ENCODE measurements at regions not wholly inside any gene's neighbourhood (a gene's known extent, or its start where the extent isn't known, plus 50 kb on each side); places are given as distances from the start of the nearest gene placed in this dataset.

DNA sequence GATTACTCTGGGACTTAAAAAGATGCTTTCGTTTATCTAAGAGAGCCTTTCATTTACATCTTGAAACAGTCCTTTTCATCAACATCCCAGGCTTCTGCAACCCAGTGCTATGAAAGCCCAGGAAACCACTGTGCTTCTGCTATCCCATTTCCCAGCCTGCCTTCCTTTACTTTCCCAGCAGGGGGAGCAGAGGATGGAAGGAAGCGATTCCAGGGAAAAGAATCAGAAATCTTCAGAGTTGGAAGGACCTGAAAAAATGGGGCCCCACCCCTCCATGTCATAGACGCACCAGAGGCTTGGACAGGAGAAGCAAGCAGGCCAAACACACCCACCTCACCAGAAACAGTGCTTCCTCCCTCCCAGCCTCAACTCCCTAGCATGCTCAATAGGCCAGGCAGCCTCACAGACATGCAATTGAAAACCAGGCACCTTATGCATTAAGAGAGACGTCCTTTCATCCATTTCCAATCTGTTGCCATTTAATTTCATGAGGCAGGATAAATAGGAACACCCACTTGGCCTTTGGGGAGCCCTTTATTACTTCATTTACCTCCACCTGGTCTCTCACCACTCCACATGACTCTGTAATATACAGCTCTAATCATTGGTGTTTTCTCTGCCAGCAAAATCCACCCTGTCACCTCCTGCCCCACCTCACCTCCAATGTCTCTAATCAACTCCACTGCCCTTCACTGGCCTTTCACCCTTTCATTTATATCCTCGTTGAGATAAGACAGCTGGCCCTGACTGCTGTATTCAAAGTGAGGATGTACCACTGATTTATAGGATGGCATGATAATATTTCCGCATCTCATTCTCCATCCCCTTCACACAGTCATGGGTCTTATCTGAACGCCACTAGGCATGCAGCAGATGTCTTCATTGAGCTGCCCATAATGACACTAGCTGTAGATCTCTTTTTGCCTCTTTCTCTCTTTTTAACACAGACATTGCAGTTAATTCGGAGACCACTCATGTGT is 583.9 kb downstream of the NTRK3 start:
- Histone ChIP-seq H3K4ac (replicated peaks; ENCODE audit: insufficient read length, low read depth, low read length) (no peak overlapping the region), H4K20me1 (replicated peaks in 1 of 2; ENCODE audit: control insufficient read depth in 1 of 2, insufficient read depth in 2 of 2, low read length in 2 of 2) (no peaks in the 10 kb centered on the region), H3K4me2 (ENCODE audit: insufficient read depth in 1 of 2, low read depth in 2 of 2, low read length in 2 of 2) (no peak overlapping the region; a peak in 1 of 4 replicates), H4K91ac (replicated peaks; ENCODE audit: insufficient read length, low read length) (no peak overlapping the region), H2AK5ac (ENCODE audit: low read depth, low read length) (no peak overlapping the region), H3K23me2 (ENCODE audit: low read depth, low read length) (no peaks in the 10 kb centered on the region; the same call in 1 of the 2 replicates), H2BK20ac (ENCODE audit: low read length) (no peak overlapping the region), H3K79me1 (ENCODE audit: low read depth, low read length) (no peaks in the 10 kb centered on the region), H2BK12ac (ENCODE audit: low read depth, low read length) (no peak overlapping the region), H3K27me3 (replicated peaks in 1 of 4; ENCODE audit: control insufficient read depth in 3 of 4, extremely low read depth in 1 of 4, insufficient read depth in 3 of 4, low read length in 3 of 4) (no peaks in the 10 kb centered on the region), H3K56ac (replicated peaks; ENCODE audit: insufficient read length, low read depth, low read length) (no peak overlapping the region), H3K18ac (ENCODE audit: extremely low read depth, low read length) (no peak overlapping the region), H2AFZ (ENCODE audit: low read length) (peak overlapping the region; percentile 90; the same call in 1 of the 2 replicates), H3K4me1 (replicated peaks in 1 of 4; ENCODE audit: control insufficient read depth in 3 of 4, insufficient read depth in 4 of 4, low read length in 3 of 4) (no peaks in the 10 kb centered on the region), H3K4me3 (ENCODE audit: extremely low read depth in 1 of 4, insufficient read depth in 2 of 4, low read depth in 3 of 4, low read length in 4 of 4) (no peak overlapping the region), H3K14ac (ENCODE audit: insufficient read length) (no peak overlapping the region), H3K23ac (ENCODE audit: insufficient read length) (no peak overlapping the region), H4K8ac (ENCODE audit: extremely low read depth, insufficient read depth, low read length) (no peak overlapping the region), H3K9me3 (ENCODE audit: insufficient read depth in 2 of 2, low read depth in 1 of 2, low read length in 1 of 2) (0 out of 4 replicates have a peak, but pooled peaks cover 0 to under 1% of the 10 kb centered on the region in 2 experiments), H2BK15ac (ENCODE audit: low read length) (no peak overlapping the region), H3K27ac (ENCODE audit: low read depth, low read length) (no peak overlapping the region), H3K9ac (replicated peaks in 1 of 4; ENCODE audit: extremely low read depth in 1 of 4, low read depth in 3 of 4, low read length in 3 of 4) (no peak overlapping the region), H2BK5ac (ENCODE audit: low read depth, low read length) (no peak overlapping the region), H4K5ac (ENCODE audit: insufficient read length, low read depth, low read length) (no peak overlapping the region), H3K36me3 (ENCODE audit: control insufficient read depth in 2 of 4, insufficient read depth in 4 of 4, low read length in 3 of 4) (no peaks in the 10 kb centered on the region), H2BK120ac (replicated peaks; ENCODE audit: low read depth, low read length) (no peak overlapping the region), H3K79me2 (ENCODE audit: control insufficient read depth in 1 of 2, insufficient read depth in 2 of 2, low read length in 2 of 2) (no peaks in the 10 kb centered on the region)
- TF ChIP-seq, protein P1, sequence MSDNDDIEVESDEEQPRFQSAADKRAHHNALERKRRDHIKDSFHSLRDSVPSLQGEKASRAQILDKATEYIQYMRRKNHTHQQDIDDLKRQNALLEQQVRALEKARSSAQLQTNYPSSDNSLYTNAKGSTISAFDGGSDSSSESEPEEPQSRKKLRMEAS (IDR thresholded peaks at IDR 0.05), result no peak
- TF ChIP-seq, protein P2, sequence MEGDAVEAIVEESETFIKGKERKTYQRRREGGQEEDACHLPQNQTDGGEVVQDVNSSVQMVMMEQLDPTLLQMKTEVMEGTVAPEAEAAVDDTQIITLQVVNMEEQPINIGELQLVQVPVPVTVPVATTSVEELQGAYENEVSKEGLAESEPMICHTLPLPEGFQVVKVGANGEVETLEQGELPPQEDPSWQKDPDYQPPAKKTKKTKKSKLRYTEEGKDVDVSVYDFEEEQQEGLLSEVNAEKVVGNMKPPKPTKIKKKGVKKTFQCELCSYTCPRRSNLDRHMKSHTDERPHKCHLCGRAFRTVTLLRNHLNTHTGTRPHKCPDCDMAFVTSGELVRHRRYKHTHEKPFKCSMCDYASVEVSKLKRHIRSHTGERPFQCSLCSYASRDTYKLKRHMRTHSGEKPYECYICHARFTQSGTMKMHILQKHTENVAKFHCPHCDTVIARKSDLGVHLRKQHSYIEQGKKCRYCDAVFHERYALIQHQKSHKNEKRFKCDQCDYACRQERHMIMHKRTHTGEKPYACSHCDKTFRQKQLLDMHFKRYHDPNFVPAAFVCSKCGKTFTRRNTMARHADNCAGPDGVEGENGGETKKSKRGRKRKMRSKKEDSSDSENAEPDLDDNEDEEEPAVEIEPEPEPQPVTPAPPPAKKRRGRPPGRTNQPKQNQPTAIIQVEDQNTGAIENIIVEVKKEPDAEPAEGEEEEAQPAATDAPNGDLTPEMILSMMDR (IDR thresholded peaks at IDR 0.05; ENCODE audit: control extremely low read depth in 1 of 3, insufficient read depth in 1 of 3, low read depth in 1 of 3, low read length in 3 of 3), result peak; percentile 43 to 73 (median 61)
- TF ChIP-seq SIRT6 (IDR thresholded peaks at IDR 0.05; ENCODE audit: low read length), result no peak
- TF ChIP-seq BCL11A (IDR thresholded peaks at IDR 0.05; ENCODE audit: low read depth in 2 of 2, low read length in 2 of 2), result no peak
- no peak for TF ChIP-seq PHF8 (conservative IDR thresholded peaks at IDR 0.05; ENCODE audit: low read depth, low read length)
- peak; percentile 69 to 71 for TF ChIP-seq RAD21 (IDR thresholded peaks at IDR 0.05 in 1 of 2, conservative IDR thresholded peaks at IDR 0.05 in 1 of 2; ENCODE audit: low read depth in 2 of 2, low read length in 2 of 2)
- no peak for TF ChIP-seq YY1 (IDR thresholded peaks at IDR 0.05; ENCODE audit: low read depth, low read length)
- no peak for TF ChIP-seq SIX5 (IDR thresholded peaks at IDR 0.05; ENCODE audit: low read depth, low read length)
- TF ChIP-seq BACH1 (IDR thresholded peaks at IDR 0.05; ENCODE audit: low read length), result no peak
- peak; percentile 13 to 68 for DNase-seq (ENCODE audit: low read depth in 1 of 2, low spot score in 2 of 2)
- WGBS, 2 experiments (ENCODE audit: extremely low coverage in 1 of 2, insufficient coverage in 1 of 2, insufficient read length in 1 of 2, insufficient replicate concordance in 2 of 2, low coverage in 1 of 2, low lambda C conversion rate in 2 of 2, missing lambda C conversion rate in 1 of 2), result 72% methylated on average over 8 of the region's 8 CpGs; no CpG with 5 or more reads in 1 of the 2 experiments
- FAIRE-seq, result peak; percentile 68
- ChIA-PET POLR2A (ENCODE audit: partially characterized antibody) (no interaction called here), CTCF (ENCODE audit: partially characterized antibody) (interaction anchor here (0.7 to 3.9 kb wide), 15 partner anchors 9 to 574 kb away, joined by 3 to 18 read pairs (median 3); no protein-coding TSS in a partner anchor)
